ENCODE measurements at regions not wholly inside any gene's neighbourhood (a gene's known extent, or its start where the extent isn't known, plus 50 kb on each side); places are given as distances from the start of the nearest gene placed in this dataset.

- Histone ChIP-seq H3K9me3 (no peaks in the 10 kb centered on the region), H3K36me3 (no peaks in the 10 kb centered on the region), H3K27me3 (no peaks in the 10 kb centered on the region), H3K27ac (peak overlapping the region in 3 of 4 donors; percentile 80 to 83 (median 83)), H3K4me1 (peaks cover 0 to 51% (median 9%) of the 10 kb centered on the region in 3 donors), H3K4me3 (no peak overlapping the region)
- TF ChIP-seq POLR2A (IDR thresholded peaks at IDR 0.05) (no peak), POLR2AphosphoS5 (IDR thresholded peaks at IDR 0.05) (no peak), CTCF (IDR thresholded peaks at IDR 0.05) (no peak), EP300 (IDR thresholded peaks at IDR 0.05) (no peak)
- 6% methylated on average over 2 of the region's 2 CpGs; no CpG with 5 or more reads in 1 of the 2 donors for WGBS, 2 donors (ENCODE audit: low coverage in 1 of 2)
- ATAC-seq: peak; percentile 82
These were observed 151.8 kb upstream of the NCAM1 start for GRCh38 chr11:112809429-112809828.

- H3K9me3 ChIP-seq: no peaks in the 10 kb centered on the region
- no peaks in the 10 kb centered on the region for H3K36me3 ChIP-seq
- no peak for ATAC-seq
- H3K4me1 ChIP-seq: peaks cover 0 to 46% (median 9%) of the 10 kb centered on the region in 3 donors
- H3K27ac ChIP-seq: no peak overlapping the region
- no peak for TF ChIP-seq POLR2AphosphoS5 (IDR thresholded peaks at IDR 0.05)
- TF ChIP-seq CTCF (IDR thresholded peaks at IDR 0.05): no peak
- TF ChIP-seq EP300 (IDR thresholded peaks at IDR 0.05): no peak
- no peak for TF ChIP-seq POLR2A (IDR thresholded peaks at IDR 0.05)
- 93 to 100% methylated on average over 1 to 2 of the region's 2 CpGs for WGBS, 2 donors (ENCODE audit: low coverage in 1 of 2)
- no peaks in the 10 kb centered on the region for H3K27me3 ChIP-seq
- H3K4me3 ChIP-seq: no peak overlapping the region
These were observed 150.3 kb upstream of the NCAM1 start for GRCh38 chr11:112810951-112811350.

GRCh38 chr11:112811783-112812182 is 149.4 kb upstream of the NCAM1 start:
- peak overlapping the region in 1 of 4 donors; percentile 4 for H3K27ac ChIP-seq
- H3K4me3 ChIP-seq: no peak overlapping the region
- TF ChIP-seq POLR2A (IDR thresholded peaks at IDR 0.05) (no peak), CTCF (IDR thresholded peaks at IDR 0.05) (no peak), POLR2AphosphoS5 (IDR thresholded peaks at IDR 0.05) (no peak), EP300 (IDR thresholded peaks at IDR 0.05) (no peak)
- no peaks in the 10 kb centered on the region for H3K36me3 ChIP-seq
- peaks cover 0 to 38% (median 9%) of the 10 kb centered on the region in 3 donors for H3K4me1 ChIP-seq
- no peaks in the 10 kb centered on the region for H3K9me3 ChIP-seq
- no peaks in the 10 kb centered on the region for H3K27me3 ChIP-seq
- WGBS, 2 donors (ENCODE audit: low coverage in 1 of 2): 73 to 79% methylated on average over 2 to 4 of the region's 4 CpGs
- ATAC-seq: no peak

- TF ChIP-seq EP300 (IDR thresholded peaks at IDR 0.05) (no peak), CTCF (IDR thresholded peaks at IDR 0.05) (no peak), POLR2AphosphoS5 (IDR thresholded peaks at IDR 0.05) (no peak), POLR2A (IDR thresholded peaks at IDR 0.05) (no peak)
- ATAC-seq: no peak
- WGBS, 2 donors (ENCODE audit: low coverage in 1 of 2): 30 to 47% methylated on average over 2 of the region's 2 CpGs
- no peaks in the 10 kb centered on the region for H3K27me3 ChIP-seq
- H3K9me3 ChIP-seq: no peaks in the 10 kb centered on the region
- H3K36me3 ChIP-seq: no peaks in the 10 kb centered on the region
- peaks cover 0 to 29% (median 9%) of the 10 kb centered on the region in 3 donors for H3K4me1 ChIP-seq
- H3K4me3 ChIP-seq: no peak overlapping the region
- H3K27ac ChIP-seq: no peak overlapping the region
These were observed 148.5 kb upstream of the NCAM1 start for GRCh38 chr11:112812729-112813128.

- Histone ChIP-seq H3K4me3 (no peak overlapping the region), H3K4me1 (peaks cover 0 to 15% (median 9%) of the 10 kb centered on the region in 3 donors), H3K9me3 (no peaks in the 10 kb centered on the region), H3K27ac (no peak overlapping the region), H3K27me3 (no peaks in the 10 kb centered on the region), H3K36me3 (no peaks in the 10 kb centered on the region)
- WGBS, 2 donors (ENCODE audit: low coverage in 1 of 2): 84 to 100% methylated on average over 2 to 4 of the region's 4 CpGs
- TF ChIP-seq POLR2A (IDR thresholded peaks at IDR 0.05): no peak
- no peak for TF ChIP-seq POLR2AphosphoS5 (IDR thresholded peaks at IDR 0.05)
- TF ChIP-seq CTCF (IDR thresholded peaks at IDR 0.05): no peak
- TF ChIP-seq EP300 (IDR thresholded peaks at IDR 0.05): no peak
- no peak for ATAC-seq
These were observed 147.1 kb upstream of the NCAM1 start for GRCh38 chr11:112814168-112814567.
